ENCODE measurements at regions not wholly inside any gene's neighbourhood (a gene's known extent, or its start where the extent isn't known, plus 50 kb on each side); places are given as distances from the start of the nearest gene placed in this dataset.

GRCh38 chr3:67828486-67829010, 174.1 kb upstream of the SUCLG2 start:
- TF ChIP-seq CTCF (IDR thresholded peaks at IDR 0.05), result no peak
- no peak for TF ChIP-seq POLR2A (IDR thresholded peaks at IDR 0.05)
- TF ChIP-seq EP300 (IDR thresholded peaks at IDR 0.05), result no peak

Measured in tibial nerve (tissue), 4 donors.